ENCODE measurements at regions not wholly inside any gene's neighbourhood (a gene's known extent, or its start where the extent isn't known, plus 50 kb on each side); places are given as distances from the start of the nearest gene placed in this dataset.
"Not testable (repeated sequence)": the region's sequence is repeated elsewhere in the genome, so short reads cannot be mapped to it uniquely, and the experiment has no call there.

DNA sequence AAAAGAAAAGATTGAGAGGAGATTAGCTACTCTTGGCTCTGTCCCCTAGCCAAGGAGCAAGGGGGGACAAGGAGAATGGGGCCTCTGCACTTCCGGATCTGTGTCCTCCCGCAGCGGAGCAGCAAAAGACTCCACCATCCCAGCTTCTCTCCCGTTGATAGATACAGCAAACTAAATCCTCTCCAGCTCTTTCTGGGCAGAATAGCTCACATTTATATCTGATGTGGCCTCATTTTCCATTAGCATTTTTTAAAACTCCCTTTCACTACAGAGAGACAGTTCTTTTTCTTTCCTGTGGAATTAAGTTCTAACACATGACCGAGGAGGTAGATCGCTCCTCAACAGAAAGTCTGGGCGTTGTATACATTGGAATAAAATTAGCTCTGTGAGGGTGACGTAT, 260.9 kb upstream of the SOX4 start:
- FAIRE-seq (no peak), DNase-seq (ENCODE audit: low spot score in 2 of 2) (no peak)

DNA sequence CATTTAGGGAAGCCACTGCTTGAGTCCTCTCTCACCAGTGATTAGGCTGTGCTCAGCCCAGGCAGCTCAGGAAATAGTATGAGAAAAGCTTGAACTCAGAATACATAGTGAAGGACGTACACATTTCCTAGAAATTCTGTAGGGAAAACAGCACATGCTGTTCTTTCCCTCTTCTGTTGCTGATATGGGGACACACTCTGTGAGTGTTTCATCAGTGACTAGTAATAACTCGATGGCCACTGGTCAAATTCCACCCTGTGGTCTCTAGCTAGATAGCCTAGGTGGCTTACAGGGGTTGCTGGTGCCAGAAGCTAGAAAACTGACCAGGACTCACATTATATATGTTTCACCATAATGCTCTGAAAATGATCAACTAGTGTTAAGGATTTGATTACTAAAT, 259.8 kb upstream of the SOX4 start:
- FAIRE-seq (no peak), DNase-seq (ENCODE audit: low spot score in 2 of 2) (no peak)

- FAIRE-seq (no peak), DNase-seq (ENCODE audit: low spot score in 2 of 2) (no peak)
Measured at GRCh38 chr6:21334651-21335050, 258.9 kb upstream of the SOX4 start.

DNA sequence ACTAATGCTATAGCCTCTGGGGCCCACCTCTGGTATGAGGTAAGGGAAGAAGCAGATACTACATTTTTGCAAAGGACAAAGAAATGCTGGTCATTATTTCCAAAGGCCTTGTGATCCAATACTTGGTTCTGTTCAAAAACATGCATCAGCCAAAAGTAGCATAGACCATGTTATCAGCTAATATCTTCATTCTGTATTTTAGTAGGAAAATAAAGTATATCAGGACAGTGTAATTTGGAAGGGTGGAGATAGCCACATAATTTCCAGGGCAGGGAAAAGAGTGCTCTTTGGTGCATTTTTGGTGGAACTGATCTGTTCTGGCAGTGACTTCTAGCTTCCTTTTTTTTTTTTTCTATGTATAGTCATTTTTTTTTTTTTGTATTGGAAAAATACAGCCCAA, 258.0 kb upstream of the SOX4 start:
- DNase-seq (ENCODE audit: low spot score in 2 of 2) (no peak), FAIRE-seq (no peak)

DNA sequence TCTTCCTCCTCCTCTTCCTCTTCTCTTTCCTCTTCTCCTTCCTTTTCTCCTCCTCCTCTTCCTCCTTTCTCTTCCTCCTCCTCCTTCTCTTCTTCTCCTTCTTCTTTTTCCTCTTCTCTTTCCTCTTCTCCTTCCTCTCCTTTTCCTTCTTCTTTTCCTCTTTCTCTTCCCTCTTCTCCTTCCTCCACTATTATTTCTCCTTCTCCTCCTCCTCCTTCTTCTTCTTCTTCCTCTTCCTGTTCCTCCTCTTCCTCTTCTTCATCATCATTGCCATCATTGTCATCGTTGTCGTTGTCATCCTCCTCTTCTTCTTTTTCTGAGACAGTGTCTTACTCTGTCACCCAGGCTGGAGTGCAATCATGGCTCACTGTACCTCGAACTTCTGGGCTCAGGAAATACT, 256.3 kb upstream of the SOX4 start:
- FAIRE-seq (no peak), DNase-seq (ENCODE audit: low spot score in 2 of 2) (no peak)

DNA sequence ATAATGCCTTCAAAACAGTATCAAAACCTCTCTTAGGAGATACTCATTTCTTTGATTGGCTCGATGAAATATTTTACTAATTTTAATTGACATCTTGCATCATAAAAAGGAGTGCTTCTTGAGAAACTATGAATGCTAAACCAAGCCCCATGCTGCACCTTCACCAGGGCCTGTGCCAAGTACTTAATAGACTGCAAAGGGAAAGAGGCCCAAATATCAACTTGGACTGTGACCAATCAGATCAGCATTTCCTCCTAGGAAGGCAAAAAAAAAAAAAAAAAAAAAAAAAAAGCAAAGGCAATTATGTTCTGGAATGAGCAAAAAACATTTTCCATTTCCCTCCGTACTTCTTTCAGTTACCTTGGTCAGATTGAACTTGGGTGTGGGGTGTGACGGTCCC, 253.0 kb upstream of the SOX4 start:
- no peak for DNase-seq (ENCODE audit: low spot score in 2 of 2)
- no peak for FAIRE-seq

- DNase-seq (ENCODE audit: low spot score in 2 of 2) (no peak), FAIRE-seq (no peak)
Measured at GRCh38 chr6:21341910-21342309, 251.6 kb upstream of the SOX4 start.

GRCh38 chr6:21342501-21342900, 251.1 kb upstream of the SOX4 start:
- no peak for DNase-seq (ENCODE audit: low spot score in 2 of 2)
- no peak for FAIRE-seq

DNA sequence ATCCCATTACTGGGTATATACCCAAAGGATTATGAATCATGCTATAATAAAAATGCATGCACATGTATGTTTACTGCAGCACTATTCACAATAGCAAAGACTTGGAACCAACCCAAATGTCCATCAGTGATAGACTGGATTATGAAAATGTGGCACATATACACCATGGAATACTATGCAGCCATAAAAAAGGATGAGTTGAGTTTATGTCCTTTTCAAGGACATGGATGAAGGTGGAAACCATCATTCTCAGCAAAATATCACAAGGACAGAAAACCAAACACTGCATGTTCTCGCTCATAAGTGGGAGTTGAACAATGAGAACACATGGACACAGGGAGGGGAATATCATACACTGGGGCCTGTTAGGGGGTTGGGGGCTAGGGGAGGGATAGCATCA, 247.8 kb upstream of the SOX4 start:
- not testable (repeated sequence) for FAIRE-seq; DNase-seq (ENCODE audit: low spot score in 2 of 2)

GRCh38 chr6:21348146-21348503, 245.4 kb upstream of the SOX4 start:
- FAIRE-seq: no peak
- DNase-seq (ENCODE audit: low spot score in 2 of 2): no peak

DNA sequence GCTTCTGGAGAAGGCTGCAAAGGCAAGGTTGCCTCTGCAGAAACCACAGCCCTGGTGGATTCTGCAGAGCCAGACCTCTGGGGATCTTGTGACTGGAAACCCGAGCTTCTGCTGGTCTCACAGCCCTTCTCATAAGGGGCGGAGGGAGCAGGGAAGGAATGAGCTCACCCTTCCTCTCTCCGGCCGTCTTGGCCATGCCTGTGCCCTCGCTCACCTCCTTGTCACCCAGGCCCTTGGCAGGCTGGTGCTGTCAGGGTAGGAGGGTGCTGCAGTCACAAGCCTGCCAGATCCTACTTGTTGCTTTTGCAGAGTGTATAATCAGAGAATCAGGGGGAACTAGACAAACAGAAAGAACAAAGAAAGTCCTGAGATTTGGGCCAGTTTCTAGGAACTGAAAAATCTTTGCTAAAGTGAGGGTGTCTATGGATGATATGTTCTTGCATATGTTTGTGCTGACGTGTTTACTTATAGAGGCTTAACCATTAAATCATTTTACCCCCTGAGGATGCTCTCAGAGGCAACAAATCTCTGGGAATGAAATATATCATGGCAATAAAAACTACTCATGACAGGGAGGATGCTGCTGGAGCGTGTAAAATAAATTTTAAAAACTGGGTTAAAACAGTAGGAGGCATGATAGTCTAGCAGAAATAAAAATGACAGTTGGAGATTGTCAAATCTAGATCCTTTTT, 244.9 kb upstream of the SOX4 start:
- no peak for FAIRE-seq

GRCh38 chr6:21349834-21350233, 243.7 kb upstream of the SOX4 start:
- FAIRE-seq (no peak), DNase-seq (ENCODE audit: low spot score in 2 of 2) (no peak)

More for the DNA sequence above, 244.9 kb upstream of the SOX4 start:
- no peak for DNase-seq (ENCODE audit: low spot score in 2 of 2)

GRCh38 chr6:21350926-21351325, 242.6 kb upstream of the SOX4 start:
- no peak for FAIRE-seq
- DNase-seq (ENCODE audit: low spot score in 2 of 2): no peak

- DNase-seq (ENCODE audit: low spot score in 2 of 2): no peak
- FAIRE-seq: no peak
Measured at GRCh38 chr6:21352131-21352530, 241.4 kb upstream of the SOX4 start.

DNA sequence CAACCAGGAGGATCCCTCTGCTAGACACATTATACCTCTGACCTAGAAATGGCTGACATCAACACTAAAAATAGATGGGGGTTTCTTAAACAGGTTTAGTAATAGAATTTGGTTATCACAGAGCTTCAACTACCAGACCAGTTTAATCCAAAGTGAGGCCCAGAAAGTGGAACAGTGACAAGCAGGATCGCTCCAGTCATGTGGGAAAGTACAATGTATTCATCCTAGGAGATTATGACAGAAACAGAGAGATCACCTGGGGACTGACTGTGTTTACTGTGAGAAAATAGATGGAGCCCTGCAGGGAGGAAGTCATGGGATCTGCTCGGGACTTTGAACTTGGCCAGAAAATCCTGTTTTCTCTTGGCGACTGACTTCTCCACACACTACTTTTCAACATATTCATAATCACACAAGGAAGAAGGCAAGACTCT, 238.7 kb upstream of the SOX4 start:
- FAIRE-seq (no peak), DNase-seq (ENCODE audit: low spot score in 2 of 2) (no peak)

- DNase-seq (ENCODE audit: low spot score in 2 of 2) (no peak), FAIRE-seq (no peak)
Measured at GRCh38 chr6:21355638-21356037, 237.9 kb upstream of the SOX4 start.

DNA sequence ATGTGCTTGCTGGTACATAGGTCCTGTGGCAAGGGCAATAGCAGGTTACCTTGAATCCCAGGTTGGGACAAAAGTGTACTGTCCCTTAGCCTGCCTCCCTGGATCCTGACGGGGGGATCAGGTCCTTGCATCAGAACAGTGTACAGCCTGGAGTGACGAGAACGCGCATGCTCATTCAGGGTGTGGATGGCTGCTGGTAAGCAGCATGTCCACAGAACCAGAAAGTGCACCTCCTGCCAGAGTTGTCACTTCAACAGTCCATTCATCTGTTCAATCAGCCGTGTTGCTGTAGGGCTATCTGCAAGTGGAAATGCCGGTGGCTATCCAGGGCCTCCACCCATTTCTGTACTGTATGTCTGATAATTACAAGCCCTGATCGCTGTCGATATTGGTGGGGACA, 236.3 kb upstream of the SOX4 start:
- no peak for FAIRE-seq

GRCh38 chr6:21359926-21360325, 233.6 kb upstream of the SOX4 start:
- DNase-seq (ENCODE audit: low spot score in 2 of 2): no peak
- FAIRE-seq: no peak

More for the DNA sequence above, 236.3 kb upstream of the SOX4 start:
- DNase-seq (ENCODE audit: low spot score in 2 of 2): no peak

DNA sequence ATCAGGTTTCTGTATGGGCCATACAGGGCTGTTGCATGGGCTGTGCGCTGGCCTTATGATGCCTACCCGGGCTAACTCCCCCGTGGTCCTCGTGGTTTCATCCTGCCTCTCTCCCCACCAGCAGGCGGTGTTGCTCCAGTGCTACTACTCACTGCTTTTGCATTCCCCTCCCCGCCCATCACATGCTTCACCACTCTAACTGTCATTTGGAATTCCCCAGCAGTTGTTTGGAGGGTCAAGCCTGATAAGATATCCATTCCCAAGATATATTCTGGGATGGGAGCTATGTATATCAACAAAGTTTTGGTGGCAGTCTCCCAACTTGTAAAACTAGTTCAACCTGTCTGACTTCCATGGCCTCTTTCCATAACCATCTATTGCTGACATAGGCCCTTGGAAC, 233.2 kb upstream of the SOX4 start:
- no peak for FAIRE-seq
- DNase-seq (ENCODE audit: low spot score in 2 of 2): no peak

DNA sequence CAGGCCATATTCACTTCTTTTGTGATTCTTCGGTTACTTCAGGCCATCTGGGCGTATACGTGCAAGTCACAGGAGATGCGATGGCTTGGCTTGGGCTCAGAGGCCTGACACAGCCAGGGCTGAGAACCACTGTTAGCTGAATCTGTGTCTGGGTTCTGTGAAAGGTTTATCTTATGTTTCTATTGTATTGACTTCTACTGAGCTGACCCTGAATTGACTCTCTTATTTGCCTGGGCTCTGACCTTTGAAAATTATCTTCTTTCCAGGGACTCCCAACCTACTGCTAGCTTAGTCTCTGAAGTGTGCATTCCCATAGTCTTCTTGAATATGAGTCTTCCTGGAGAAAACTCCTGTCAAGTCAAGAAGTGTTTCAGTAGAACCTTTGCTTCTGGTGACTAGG, 226.4 kb upstream of the SOX4 start:
- no peak for DNase-seq (ENCODE audit: low spot score in 2 of 2)
- no peak for FAIRE-seq

GRCh38 chr6:21367649-21368154, 225.8 kb upstream of the SOX4 start:
- FAIRE-seq: no peak
- DNase-seq (ENCODE audit: low spot score in 2 of 2): no peak

DNA sequence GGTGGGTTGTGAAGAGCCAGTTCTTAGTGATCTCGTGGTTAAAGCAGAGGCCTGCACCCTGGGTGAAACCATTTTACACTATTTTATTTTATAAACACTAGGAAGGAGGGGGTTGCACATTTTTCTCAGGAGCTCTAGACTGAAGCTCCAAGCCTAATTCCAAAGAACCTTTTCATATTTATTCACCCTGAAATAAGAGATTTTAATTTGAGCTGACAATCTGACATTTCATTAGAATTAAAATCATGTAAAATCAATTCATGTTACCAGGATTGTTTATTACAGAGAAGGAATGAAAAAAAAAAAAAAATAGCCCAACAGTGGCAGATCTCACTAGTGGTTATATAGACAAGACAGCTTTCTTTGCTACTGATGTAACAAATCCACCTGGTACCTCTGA, 222.5 kb upstream of the SOX4 start:
- DNase-seq (ENCODE audit: low spot score in 2 of 2): no peak
- FAIRE-seq: no peak

GRCh38 chr6:21371676-21372171, 221.8 kb upstream of the SOX4 start:
- no peak for DNase-seq (ENCODE audit: low spot score in 2 of 2)

More at GRCh38 chr6:21371676-21372171, 221.8 kb upstream of the SOX4 start:
- FAIRE-seq: no peak
